ENCODE measurements at regions not wholly inside any gene's neighbourhood (a gene's known extent, or its start where the extent isn't known, plus 50 kb on each side); places are given as distances from the start of the nearest gene placed in this dataset.

DNA sequence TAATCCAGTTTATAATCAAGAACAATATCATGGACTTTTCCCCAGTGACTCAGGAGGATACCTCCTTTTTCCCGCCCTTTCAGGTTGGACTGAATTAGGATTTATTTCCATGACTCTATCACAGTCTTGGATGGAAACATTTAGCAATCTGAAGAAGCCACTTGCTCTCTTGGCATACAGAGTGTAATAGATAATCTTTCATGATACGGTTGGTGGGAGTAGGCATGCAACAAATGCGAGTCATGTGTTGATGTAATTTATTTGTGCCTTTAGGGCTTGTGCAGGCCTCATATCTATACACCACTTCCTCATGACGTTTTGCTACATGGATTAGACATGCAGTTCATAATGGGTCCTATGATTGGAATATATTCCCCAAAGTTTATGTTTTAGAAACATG is 54.2 kb upstream of the MCTP2 start:
- intact Hi-C loops (cut with micrococcal nuclease): no loop called here
- ATAC-seq: no peak
- DNase-seq: no peak

DNA sequence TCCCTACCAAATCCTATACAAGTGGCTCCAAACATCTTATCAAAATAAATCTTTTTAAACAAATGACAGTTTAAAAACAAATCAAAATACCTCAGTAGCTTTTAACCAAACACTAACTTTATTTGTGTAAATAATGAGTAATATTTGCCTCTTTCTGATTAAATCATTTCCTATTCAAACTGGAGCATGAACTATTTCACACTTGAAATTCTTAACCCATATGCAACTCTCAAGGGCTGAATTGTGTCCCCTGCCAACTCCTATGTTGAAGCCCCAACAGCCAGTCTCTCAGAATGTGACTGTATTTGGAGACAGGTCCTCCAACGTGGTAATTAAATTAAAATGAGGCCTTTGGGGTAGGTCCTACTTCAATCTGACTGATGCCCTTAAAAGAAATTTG is 55.9 kb upstream of the MCTP2 start:
- ATAC-seq (no peak), DNase-seq (no peak)
- intact Hi-C loops (cut with micrococcal nuclease): no loop called here

DNA sequence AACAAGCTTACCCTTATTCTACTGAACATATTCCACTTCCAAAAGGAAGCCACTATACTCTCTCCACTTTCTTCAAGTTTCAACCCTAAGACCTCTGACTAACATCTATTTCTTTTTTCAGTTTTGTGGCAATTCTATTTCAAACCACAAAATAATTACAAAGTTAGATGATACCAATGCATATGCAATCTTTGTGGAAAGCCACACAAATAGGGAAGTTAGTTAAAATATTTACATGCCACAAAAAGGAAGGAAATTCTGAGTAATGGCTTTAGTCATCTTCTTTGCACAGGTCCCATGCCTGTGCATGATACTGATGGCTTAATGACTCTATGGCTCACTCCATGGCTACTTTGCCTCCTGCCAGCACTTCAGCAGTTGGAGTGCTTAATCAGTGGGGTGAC is 57.0 kb upstream of the MCTP2 start:
- DNase-seq (no peak), ATAC-seq (no peak)
- intact Hi-C loops (cut with micrococcal nuclease): no loop called here

DNA sequence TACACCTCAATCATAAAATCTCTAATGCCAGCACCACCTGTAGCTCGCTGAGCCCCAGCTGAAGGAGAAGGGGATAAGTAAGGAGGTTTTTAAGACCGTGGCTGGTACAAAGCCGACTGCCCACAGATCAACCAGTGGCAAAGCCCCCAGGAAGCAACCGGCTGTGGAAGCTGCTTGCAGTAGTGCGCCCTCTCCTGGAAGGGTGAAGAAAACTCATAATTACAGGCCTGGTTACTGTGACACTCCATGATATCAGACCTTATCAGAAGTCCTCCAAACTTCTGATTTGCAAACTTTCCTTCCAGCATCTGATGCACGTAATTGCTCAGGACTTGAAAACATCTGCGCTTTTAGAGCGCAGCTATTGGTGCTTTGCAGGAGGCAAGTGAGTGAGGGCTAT is 63.1 kb upstream of the MCTP2 start:
- DNase-seq (no peak), ATAC-seq (no peak)
- intact Hi-C loops (cut with micrococcal nuclease): no loop called here

DNA sequence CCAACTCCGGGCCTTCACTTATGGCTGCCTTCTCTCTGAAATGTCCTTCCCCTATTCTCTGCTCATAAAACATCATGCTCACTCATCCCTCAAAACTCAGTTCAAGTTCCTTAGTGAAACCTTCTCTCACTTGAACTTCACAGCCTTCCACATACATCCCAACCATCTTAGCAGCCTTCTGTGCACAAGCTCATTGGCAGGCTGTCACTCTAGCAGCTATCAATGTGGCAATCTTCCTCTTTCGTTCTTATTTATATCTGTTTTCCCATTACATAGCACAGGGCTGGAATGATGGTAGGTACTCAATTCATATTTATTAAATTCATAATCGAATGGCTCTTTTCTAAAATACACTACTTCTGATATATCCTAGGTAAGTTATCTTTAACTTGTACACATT is 66.4 kb upstream of the MCTP2 start:
- DNase-seq (no peak), ATAC-seq (no peak)
- intact Hi-C loops (cut with micrococcal nuclease): loop anchor here (5.0 kb wide), 1 partner anchor 157 kb away; no protein-coding TSS in a partner anchor

DNA sequence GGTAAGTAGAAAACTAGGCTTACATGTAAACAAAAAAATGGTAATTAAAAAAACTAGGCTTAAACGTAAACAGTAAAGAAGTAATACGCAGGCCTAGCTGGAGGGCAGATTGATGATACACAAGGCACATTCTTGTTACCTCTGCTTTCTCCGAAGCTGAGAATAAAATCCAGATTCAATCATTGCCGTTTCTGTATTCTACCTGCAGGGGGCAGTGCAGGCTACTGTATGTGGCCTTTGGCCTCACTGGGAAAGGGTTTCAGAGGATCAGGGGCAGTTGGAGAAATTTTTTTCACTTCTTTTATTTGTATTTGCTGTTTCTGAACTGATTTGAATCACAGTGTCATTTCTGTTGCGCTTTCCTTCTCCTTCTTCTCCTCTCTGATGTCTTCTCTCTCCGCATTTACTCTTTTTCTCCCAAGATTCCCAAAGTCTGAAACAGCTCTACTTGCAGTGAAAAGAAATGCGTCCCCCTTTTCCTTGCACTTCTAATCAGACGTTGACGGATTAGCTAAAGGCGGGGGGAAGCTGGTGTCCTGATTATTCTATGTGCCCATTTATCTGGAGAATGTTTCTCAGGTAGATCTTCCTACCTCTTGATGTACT is 67.1 kb upstream of the MCTP2 start:
- DNase-seq: peak; percentile 36
- intact Hi-C loops (cut with micrococcal nuclease): loop anchor here (5.0 kb wide), 1 partner anchor 158 kb away; no protein-coding TSS in a partner anchor
- ATAC-seq: peak; percentile 43

DNA sequence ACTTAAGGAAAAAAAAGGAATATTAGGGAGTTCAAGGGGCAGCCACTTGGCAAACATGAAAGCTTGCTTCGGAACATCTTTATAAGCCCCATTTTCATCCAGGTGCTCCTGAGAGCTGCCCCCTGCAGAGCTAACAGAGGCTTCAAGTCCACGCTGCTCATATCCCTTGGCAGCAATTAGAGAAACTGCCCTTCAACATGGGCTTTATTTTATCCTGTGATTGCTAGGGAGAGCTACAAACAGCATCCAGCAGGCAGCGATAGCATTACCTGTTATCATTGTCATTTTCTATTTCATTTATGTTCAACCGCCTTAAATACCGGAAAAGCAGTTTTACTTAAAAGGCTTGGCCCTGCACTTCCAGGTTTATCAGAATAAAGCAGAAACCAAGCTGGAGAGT is 68.4 kb upstream of the MCTP2 start:
- no peak for ATAC-seq
- intact Hi-C loops (cut with micrococcal nuclease): loop anchor here (5.0 kb wide), 1 partner anchor 159 kb away; no protein-coding TSS in a partner anchor

DNA sequence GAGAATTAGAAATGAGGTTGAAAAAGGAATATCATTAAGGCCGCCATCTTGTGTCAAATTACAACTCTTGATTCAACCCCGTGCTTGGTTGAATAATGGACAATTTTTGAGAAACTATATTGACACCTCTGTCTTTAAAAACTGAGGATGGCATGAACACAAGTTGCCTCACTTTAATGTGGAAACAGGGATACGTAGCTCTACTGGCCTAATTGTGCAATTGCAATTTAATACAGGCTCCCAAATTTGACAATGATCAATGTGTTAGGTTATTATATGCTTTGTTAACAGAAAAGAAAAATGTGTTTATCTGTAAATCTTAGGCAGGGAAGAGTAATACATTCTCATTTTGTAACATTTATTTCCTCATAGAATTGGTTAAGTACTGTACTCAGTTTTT is 77.1 kb upstream of the MCTP2 start:
- ATAC-seq (no peak), DNase-seq (no peak)
- intact Hi-C loops (cut with micrococcal nuclease): no loop called here

More for the DNA sequence above, 68.4 kb upstream of the MCTP2 start:
- DNase-seq: no peak

DNA sequence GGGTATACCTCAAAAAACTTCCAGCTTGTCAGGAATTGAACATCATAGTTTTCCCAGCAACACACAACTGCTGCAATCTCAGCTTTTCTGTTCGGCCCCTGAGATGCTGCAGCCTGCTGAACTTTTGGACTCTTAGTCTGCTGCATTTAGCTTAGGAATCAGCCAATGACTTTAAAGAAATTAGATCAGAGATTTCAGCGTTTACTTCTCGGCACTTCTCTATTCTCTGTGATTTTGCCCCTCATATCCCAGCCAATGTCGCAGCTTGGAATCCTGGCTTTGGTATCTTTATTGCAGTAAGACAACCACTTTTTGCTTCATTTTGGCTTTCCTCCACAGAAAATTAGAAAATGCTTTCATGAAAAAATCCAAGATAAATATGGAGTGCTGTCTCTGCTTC is 86.3 kb upstream of the MCTP2 start:
- intact Hi-C loops (cut with micrococcal nuclease): no loop called here
- ATAC-seq (no peak), DNase-seq (no peak)

DNA sequence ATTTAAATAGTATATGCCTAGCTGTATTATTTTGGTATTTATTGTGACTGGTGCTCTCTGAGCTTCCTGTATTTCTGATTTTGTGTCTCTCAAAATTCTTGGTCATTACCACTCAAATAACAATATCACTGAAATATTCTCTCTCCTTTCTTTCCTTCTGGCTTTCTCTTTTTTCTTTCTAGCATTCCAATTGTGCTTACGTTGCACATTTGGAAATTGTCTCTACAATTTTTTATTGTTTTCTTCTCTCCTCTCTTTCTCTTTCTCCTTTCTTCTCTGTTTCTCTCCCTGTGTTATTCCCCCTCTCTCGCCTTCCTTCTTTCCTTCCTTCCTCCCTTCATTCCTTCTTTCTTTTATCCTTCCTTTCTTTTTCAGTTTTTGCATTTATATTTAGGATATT is 89.6 kb upstream of the MCTP2 start:
- ATAC-seq (no peak), DNase-seq (no peak)
- intact Hi-C loops (cut with micrococcal nuclease): no loop called here

DNA sequence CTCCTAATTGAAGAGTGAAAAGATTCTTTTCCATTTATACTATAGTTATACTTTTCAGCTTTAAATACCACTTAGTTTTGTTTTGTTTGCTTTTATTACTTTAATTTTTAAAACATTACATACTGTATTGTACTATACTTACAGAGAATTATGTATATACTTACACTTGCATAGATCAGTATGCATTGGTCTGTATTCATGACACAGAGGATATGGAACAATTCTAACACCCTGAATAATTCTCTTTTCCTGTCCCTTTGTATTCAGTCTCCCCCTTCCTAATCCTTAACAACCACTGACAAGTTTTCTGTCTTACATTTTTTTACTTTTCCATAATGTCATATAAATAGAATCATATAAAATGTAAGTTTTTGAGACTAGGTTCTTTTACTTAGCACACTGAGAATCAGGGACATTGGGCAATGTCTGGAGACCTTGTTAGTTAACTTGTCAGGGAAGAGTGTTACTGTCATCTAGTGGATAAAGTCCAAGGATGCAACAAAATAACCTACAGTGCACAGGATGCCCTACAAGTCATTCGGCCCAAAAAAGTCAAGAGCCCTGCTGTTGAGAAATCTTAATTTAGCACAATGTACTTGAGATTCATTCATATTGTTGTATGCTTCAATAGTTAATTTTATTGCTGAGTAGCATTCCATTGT is 95.7 kb upstream of the MCTP2 start:
- no peak for ATAC-seq
- no peak for DNase-seq
- intact Hi-C loops (cut with micrococcal nuclease): no loop called here

DNA sequence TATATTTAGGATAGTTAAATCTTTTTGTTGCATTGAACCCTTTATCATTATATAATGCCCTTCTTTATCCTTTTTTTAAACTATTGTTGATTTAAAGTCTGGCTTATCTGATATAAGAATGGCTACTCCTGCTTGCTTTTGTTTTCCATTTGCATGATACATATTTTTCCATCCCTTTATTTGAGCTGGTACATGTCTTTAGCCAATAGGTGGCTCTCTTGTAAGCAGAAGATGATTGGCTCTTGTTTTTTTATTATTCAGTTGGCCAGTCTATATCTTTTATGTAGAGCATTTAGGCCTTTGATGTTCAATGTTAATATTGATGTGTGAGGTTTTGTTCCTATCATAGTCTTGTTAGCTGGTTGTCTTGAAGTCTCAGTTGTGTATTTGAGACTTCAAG is 99.5 kb upstream of the MCTP2 start:
- DNase-seq (no peak), ATAC-seq (no peak)
- intact Hi-C loops (cut with micrococcal nuclease): no loop called here

DNA sequence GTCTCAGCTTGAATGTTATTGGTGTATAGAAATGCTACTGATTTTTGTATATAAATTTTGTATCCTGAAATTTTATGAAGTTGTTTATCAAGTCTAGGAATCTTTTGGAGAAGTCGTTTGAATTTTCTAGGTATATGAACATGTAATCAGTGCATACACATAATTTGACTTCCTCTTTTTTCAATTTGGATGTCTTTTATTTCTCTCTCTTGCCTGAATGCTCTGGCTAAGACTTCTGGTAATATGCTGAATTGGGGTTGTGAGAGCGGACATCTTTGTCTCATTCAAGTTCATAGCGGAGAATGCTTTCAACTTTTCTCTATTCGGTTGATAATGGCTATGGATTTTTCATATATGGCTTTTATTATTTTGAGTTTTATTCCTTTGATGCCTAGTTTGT is 100.9 kb upstream of the MCTP2 start:
- intact Hi-C loops (cut with micrococcal nuclease): no loop called here
- ATAC-seq (no peak), DNase-seq (no peak)

DNA sequence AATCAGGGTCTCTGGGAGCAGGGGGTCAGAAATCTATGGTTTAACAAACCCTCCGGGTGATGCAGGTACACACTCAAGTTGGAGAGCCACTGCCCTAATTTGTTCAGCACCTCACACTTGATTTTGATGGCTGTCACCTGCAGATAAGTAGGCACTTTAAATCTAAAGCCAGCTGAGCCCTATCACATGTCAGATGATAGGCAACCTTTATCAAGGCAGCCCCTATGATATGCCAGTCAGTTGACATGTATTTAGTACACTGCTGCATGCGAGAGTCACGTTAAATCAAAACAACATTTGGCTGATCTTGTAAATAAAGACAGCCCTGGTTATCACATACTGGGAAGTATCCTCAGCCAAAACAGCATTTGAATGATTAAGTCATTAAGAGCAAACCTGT is 104.4 kb upstream of the MCTP2 start:
- peak; percentile 49 for ATAC-seq

DNA sequence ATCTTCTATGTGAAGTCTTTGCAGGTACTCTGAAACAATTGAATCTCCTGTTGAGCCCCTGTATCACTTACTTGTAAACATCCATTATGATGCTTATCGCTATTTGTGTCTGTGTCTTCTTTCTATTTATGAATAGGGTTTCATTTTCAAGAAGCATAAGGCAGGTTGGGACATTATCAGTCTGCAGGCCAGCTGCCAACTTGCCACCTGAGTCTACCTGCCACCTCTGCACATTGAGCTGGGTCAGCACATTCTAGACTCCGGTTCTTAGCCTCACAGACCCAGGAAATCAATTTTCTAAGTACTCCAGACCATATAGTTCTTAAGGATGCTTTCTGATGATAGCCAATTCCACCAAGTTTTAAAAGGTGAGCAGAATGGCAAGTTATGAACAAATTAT is 105.7 kb upstream of the MCTP2 start:
- intact Hi-C loops (cut with micrococcal nuclease): no loop called here
- DNase-seq (no peak), ATAC-seq (no peak)

More for the DNA sequence above, 104.4 kb upstream of the MCTP2 start:
- intact Hi-C loops (cut with micrococcal nuclease): no loop called here
- DNase-seq: no peak

DNA sequence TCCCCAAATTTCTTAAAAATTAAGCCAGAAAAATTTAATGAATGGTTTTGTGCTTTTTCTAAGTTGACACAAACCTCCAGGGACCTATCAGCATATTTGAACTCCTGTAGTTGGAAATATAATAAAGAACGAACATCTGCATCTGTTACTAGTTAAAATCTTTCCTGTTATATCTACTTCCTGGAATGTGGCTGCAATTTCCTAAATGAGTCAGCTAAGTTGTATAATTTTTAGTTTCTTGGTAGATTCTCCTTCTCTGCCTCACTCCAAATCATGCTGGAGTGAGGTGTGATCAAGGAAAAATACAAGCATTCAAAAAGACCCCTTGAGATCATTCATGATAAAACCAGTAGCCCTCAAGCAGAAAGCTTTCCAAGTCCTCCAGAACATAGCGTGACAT is 106.2 kb upstream of the MCTP2 start:
- peak; percentile 11 for ATAC-seq
- DNase-seq: no peak
- intact Hi-C loops (cut with micrococcal nuclease): no loop called here

DNA sequence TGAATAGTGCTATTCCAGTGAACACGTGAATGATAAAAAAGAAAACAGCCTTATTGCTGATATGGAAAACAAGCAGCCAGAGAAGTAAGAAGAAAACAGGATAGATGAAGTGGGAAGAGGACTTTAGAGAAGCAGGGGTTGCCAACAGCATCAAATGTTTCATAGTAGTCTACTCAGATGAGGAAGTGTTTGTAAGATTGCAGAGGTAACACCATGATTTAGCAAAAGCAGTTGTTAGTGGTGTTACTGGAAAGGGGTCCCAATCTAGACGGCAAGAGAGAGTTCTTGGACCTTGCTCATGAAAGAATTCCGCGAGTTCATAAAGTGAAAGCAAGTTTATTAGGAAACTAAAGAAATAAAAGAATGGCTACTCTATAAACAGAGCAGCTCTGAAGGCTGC is 108.8 kb upstream of the MCTP2 start:
- intact Hi-C loops (cut with micrococcal nuclease): loop anchor here (5.0 kb wide), 1 partner anchor 1090 kb away; no protein-coding TSS in a partner anchor
- no peak for ATAC-seq
- no peak for DNase-seq

DNA sequence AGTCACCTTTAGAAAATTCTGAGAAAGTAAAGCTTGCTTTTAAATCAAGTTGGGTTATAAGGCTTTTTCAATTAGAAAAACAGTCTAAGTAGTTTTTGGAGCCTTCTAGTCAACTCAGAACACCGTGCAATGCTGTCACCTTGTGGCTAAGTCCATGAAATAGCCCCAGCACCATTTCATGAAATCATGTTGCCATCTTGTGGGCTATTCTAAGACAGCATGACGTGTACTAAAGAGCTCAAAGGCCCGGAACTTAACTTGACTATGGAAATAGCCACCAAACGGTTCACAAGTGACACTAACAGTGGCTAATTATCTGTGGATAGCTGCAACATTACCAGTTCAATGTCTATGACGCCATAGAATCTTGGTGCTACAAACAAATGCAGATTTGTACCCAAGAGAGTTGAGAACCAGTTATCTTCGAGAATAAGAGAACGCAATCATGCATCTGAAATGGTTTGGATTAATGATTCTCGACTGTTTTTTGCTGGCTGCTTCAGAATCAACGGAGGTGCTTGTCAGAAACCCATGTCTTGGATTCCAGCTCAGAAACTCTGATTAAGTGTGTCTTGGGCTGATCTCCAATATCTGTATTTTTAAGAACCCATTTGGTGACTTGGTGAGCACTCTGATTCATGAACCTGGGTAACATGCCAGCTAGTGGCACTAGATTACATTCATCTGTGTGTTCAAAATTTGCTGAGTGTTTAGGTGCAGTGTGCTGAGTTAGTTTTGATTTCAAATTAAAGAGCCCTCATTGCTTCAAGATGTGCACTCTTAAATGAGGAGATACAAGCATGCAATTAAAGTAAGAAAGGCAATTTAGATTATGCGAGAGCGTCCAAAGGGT is 111.2 kb upstream of the MCTP2 start:
- DNase-seq: peak; percentile 28
- intact Hi-C loops (cut with micrococcal nuclease): loop anchor here (5.0 kb wide), 1 partner anchor 1088 kb away; no protein-coding TSS in a partner anchor
- ATAC-seq: peak; percentile 95

DNA sequence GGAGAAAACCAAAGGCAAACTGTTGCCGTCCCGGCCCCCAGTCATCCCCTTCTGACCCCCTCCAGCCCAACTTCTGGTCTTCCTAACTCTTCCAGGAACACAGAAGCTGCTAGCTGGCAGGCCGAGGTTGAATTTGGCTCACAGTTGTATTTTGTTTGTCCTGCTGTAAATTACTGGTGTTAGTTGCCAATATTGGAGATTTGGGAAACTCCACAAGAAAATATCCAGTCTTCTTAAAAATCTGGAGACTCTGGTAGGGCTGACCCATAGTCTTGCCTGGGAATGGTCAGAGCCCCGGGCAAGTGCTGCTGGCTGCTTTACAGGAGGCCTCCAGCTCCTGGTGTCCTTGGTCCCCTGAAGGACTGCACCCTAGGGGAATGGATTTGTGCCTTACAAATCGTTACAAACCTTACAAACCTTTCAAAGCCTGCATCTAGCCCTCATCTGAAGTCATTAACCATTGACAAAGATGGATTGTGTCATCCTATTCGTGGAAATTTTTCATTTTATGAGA is 112.0 kb upstream of the MCTP2 start:
- DNase-seq: peak; percentile 68
- ATAC-seq: peak; percentile 87
- intact Hi-C loops (cut with micrococcal nuclease): no loop called here

Measured in left ventricle myocardium superior (tissue), 1 donor.